HL-60 (cell line): ENCODE measurements at regions not wholly inside any gene's neighbourhood (a gene's known extent, or its start where the extent isn't known, plus 50 kb on each side); places are given as distances from the start of the nearest gene placed in this dataset.

Source experiments
- DNase-seq, 2 experiments: peaks; one replicate each; pipeline ENCODE4 v3.0.0-alpha.2; 2010 to 2020; ENCODE audit warnings: low read depth in 1 of 2, low spot score in 1 of 2
- H3K27ac ChIP-seq: fragments of 250-450 bp; sonication (Bioruptor Pico); replicated peaks from 2 replicates; pipeline ENCODE4 v1.5.1; 2020; ENCODE audit warnings: mild to moderate bottlenecking, moderate library complexity
- H3K27me3 ChIP-seq: fragments of 250-450 bp; sonication (Bioruptor Pico); 2 replicates; pipeline ENCODE4 v1.5.1; 2021; ENCODE audit warnings: mild to moderate bottlenecking, moderate library complexity; ENCODE audit not compliant: insufficient read depth, poor library complexity, severe bottlenecking
- H3K4me3 ChIP-seq: replicated peaks from 2 replicates; pipeline ENCODE4 v1.5.1; 2011; ENCODE audit warnings: mild to moderate bottlenecking, control low read depth, low read length; ENCODE audit not compliant: insufficient read depth
- GABPA ChIP-seq: IDR thresholded peaks from 2 replicates; pipeline ENCODE4 v1.6.1; 2012; ENCODE audit warnings: low read depth
- POLR2AphosphoS5 ChIP-seq: IDR thresholded peaks from 2 replicates; pipeline ENCODE4 v1.6.1; 2012; ENCODE audit warnings: low read depth
- SPI1 ChIP-seq: IDR thresholded peaks from 2 replicates; pipeline ENCODE4 v1.6.1; 2012; ENCODE audit warnings: low read depth, mild to moderate bottlenecking, borderline replicate concordance
- TF ChIP-seq, protein P1 (sequence below): IDR thresholded peaks from one replicate; pipeline ENCODE4 v1.5.1; 2011; ENCODE audit warnings: low read length, control low read depth, inconsistent platforms; ENCODE audit not compliant: insufficient read depth
- TF ChIP-seq, protein P2 (sequence below): IDR thresholded peaks from 2 replicates; pipeline ENCODE4 v1.6.1; 2012; ENCODE audit warnings: low read depth; ENCODE audit not compliant: insufficient replicate concordance

DNA sequence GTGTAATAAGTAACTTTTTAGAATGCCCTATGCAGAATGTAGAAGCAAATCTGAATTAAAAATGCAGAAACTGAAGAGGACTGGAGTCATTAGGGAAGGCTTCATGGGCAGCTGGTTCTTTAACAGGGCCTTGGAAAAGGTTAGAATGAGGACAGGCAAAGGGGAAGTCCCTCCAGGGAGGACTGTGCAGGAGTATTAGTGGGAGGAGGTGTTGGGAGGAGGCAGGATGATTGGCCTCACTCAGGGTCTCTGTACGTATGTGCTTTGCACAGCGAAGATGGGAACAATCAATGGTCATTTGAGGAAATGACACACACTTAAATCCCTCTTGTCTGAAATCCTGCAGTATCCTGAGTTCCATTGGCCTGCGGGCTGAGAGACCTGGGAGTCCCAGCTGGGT lies 119.7 kb downstream of the PTCSC3 start:
- Histone ChIP-seq H3K27me3 (peaks cover 6% of the 10 kb centered on the region), H3K4me3 (no peak overlapping the region), H3K27ac (no peak overlapping the region)
- DNase-seq, result no peak
- TF ChIP-seq, protein P1, sequence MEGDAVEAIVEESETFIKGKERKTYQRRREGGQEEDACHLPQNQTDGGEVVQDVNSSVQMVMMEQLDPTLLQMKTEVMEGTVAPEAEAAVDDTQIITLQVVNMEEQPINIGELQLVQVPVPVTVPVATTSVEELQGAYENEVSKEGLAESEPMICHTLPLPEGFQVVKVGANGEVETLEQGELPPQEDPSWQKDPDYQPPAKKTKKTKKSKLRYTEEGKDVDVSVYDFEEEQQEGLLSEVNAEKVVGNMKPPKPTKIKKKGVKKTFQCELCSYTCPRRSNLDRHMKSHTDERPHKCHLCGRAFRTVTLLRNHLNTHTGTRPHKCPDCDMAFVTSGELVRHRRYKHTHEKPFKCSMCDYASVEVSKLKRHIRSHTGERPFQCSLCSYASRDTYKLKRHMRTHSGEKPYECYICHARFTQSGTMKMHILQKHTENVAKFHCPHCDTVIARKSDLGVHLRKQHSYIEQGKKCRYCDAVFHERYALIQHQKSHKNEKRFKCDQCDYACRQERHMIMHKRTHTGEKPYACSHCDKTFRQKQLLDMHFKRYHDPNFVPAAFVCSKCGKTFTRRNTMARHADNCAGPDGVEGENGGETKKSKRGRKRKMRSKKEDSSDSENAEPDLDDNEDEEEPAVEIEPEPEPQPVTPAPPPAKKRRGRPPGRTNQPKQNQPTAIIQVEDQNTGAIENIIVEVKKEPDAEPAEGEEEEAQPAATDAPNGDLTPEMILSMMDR, result no peak

DNA sequence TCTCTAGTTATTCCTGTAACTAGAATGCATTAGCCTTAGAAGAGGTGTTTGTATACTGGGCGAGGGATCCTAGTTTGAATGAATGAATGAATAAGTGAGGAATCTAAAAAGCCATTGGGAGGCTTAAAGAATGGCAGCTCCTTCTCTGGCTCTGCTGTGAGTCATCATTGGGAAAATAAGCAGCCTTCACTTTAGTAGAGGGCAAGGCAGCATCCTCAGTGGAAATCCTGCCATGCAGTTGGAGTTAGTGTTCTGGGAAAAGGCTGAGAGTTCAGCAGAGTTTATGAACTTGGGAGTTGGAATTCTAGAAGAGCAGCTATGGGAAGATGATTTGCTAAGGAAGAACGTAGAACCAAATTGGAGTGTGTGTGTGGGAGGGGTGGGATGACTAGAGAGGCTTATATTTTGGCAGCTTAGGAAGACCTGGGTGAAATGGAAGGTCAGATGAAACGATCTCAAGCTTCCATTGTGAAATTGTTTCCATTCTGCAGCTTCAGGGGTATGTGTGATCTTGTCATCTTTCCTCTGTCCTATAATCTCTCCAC lies 120.8 kb downstream of the PTCSC3 start:
- no peak for DNase-seq
- no peak overlapping the region for H3K4me3 ChIP-seq
- peaks cover 6% of the 10 kb centered on the region for H3K27me3 ChIP-seq
- TF ChIP-seq POLR2AphosphoS5, result no peak
- TF ChIP-seq, protein P2, sequence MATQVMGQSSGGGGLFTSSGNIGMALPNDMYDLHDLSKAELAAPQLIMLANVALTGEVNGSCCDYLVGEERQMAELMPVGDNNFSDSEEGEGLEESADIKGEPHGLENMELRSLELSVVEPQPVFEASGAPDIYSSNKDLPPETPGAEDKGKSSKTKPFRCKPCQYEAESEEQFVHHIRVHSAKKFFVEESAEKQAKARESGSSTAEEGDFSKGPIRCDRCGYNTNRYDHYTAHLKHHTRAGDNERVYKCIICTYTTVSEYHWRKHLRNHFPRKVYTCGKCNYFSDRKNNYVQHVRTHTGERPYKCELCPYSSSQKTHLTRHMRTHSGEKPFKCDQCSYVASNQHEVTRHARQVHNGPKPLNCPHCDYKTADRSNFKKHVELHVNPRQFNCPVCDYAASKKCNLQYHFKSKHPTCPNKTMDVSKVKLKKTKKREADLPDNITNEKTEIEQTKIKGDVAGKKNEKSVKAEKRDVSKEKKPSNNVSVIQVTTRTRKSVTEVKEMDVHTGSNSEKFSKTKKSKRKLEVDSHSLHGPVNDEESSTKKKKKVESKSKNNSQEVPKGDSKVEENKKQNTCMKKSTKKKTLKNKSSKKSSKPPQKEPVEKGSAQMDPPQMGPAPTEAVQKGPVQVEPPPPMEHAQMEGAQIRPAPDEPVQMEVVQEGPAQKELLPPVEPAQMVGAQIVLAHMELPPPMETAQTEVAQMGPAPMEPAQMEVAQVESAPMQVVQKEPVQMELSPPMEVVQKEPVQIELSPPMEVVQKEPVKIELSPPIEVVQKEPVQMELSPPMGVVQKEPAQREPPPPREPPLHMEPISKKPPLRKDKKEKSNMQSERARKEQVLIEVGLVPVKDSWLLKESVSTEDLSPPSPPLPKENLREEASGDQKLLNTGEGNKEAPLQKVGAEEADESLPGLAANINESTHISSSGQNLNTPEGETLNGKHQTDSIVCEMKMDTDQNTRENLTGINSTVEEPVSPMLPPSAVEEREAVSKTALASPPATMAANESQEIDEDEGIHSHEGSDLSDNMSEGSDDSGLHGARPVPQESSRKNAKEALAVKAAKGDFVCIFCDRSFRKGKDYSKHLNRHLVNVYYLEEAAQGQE, result no peak
- TF ChIP-seq GABPA, result no peak
- no peak for TF ChIP-seq SPI1
- TF ChIP-seq, protein P1, result no peak
- H3K27ac ChIP-seq, result no peak overlapping the region

DNA sequence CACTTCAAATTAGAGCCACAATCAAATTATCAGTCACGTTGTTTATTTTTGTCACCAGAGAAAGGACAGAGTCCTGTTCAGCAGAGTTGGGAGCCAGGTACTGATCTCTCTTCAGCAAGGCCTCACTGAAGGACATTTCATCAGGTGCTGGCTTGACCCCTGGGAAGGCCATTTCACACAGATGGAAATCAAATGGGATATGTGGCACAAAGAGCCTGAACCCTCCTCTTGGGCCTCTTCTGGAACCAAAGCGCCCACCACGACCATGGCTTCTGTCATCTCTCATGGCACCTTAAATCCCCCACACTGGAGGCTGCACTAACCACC lies 121.5 kb downstream of the PTCSC3 start:
- no peak for DNase-seq
- Histone ChIP-seq H3K27ac (no peak overlapping the region), H3K4me3 (no peak overlapping the region), H3K27me3 (peaks cover 6% of the 10 kb centered on the region)
- TF ChIP-seq POLR2AphosphoS5 (no peak), GABPA (no peak), SPI1 (no peak)
- TF ChIP-seq, protein P1, result no peak
- TF ChIP-seq, protein P2, result no peak

DNA sequence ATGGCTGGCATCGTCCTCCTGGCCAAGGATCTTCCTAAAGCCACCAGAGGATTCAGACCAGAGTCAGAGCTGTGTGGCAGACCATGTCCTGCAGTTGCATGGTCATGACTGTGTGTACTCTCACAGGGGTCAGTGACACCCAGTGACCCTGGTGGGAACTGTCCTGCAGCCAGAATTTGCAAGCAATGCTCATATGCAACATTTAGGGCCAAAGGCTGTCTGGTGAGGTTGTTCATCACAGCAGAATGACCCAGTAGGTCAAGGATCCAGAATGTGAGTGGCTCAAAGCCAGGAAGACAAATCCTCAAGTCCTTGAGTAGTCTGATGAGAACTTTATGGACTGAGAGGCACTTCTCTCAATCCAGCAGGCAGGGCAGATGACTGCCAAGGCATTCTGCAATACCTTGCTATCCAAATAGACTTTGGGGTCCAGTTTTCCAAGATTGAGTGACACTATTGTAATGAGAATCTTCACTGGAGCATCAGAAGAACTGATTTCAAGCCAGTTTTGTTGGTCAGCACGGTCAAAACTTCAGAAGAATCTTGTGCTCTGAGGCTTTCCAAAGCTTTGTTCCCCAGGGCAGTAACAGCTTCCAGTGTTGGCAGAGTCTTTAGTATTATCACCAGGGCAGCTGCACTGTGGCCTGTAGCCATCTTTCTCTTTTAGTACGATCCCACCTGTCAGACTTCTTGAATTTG lies 122.0 kb downstream of the PTCSC3 start:
- no peak for TF ChIP-seq GABPA
- no peak for TF ChIP-seq POLR2AphosphoS5
- TF ChIP-seq, protein P1, result no peak
- TF ChIP-seq, protein P2, result no peak
- no peak for TF ChIP-seq SPI1
- no peak for DNase-seq
- peaks cover 6% of the 10 kb centered on the region for H3K27me3 ChIP-seq
- no peak overlapping the region for H3K4me3 ChIP-seq
- no peak overlapping the region for H3K27ac ChIP-seq
